Fibroblast of pulmonary artery (primary cell): ENCODE measurements at regions not wholly inside any gene's neighbourhood (a gene's known extent, or its start where the extent isn't known, plus 50 kb on each side); places are given as distances from the start of the nearest gene placed in this dataset.
"Not testable (repeated sequence)": the region's sequence is repeated elsewhere in the genome, so short reads cannot be mapped to it uniquely, and the experiment has no call there.

Experiments
- DNase-seq: peaks from one replicate; pipeline ENCODE4 v3.0.0-alpha.2; 2010; ENCODE audit warnings: low read depth
- H3K4me3 ChIP-seq: replicated peaks from 2 replicates; pipeline ENCODE4 v1.5.1; 2011; ENCODE audit warnings: low read depth, mild to moderate bottlenecking, control low read depth, low read length, moderate library complexity
- CTCF ChIP-seq: IDR thresholded peaks from 2 replicates; pipeline ENCODE4 v1.5.1; 2011; ENCODE audit warnings: mild to moderate bottlenecking, control low read depth, low read length, inconsistent platforms; ENCODE audit errors: missing control alignments

DNA sequence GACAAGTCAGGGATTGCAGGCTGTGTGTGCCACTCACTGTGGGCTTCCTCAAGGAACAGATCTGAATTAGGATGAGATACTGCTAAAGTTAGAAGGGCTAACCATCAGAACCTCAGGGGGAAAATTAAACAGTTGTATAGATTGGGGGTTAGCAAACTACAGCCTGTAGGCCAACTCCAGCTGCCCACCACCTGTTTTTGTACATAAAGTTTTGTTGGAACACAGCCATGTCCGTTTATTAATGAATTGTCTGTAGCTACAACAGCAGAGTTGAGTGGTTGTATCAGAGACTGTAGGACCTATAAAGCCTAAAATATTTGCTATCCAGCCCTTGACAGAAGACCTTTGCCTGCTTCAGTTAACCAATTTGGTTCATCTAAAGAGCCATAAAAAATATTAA lies 127.2 kb upstream of the ECI2 start:
- H3K4me3 ChIP-seq = no peak overlapping the region
- no peak for TF ChIP-seq CTCF
- DNase-seq = no peak

GRCh38 chr6:4259391-4259790 lies 124.0 kb upstream of the ECI2 start:
- DNase-seq = no peak
- no peak for TF ChIP-seq CTCF
- H3K4me3 ChIP-seq = no peak overlapping the region

- no peak overlapping the region for H3K4me3 ChIP-seq
- TF ChIP-seq CTCF = no peak
- no peak for DNase-seq
Observed at GRCh38 chr6:4258733-4259132, 123.4 kb upstream of the ECI2 start.

DNA sequence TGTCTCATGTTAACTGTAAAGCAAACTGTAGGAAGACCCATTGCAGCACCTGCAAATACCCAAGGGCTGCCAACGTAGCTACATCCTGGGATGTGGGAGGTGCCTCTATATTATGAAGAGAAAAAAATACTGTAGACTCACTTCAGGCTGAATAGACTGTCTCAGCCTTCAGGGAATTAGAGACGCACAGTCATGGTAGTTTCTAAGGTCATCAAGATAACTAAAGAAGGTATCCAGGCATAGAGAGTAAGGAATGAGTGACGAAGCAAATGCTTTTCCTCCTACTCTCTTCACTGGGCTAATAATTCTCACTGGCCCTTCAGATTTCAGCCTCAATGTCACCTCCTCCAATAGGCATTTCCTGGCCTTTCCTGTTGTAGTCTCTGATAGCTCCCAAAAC lies 121.6 kb upstream of the ECI2 start:
- TF ChIP-seq CTCF = no peak
- DNase-seq = peak; percentile 9
- no peak overlapping the region for H3K4me3 ChIP-seq

DNA sequence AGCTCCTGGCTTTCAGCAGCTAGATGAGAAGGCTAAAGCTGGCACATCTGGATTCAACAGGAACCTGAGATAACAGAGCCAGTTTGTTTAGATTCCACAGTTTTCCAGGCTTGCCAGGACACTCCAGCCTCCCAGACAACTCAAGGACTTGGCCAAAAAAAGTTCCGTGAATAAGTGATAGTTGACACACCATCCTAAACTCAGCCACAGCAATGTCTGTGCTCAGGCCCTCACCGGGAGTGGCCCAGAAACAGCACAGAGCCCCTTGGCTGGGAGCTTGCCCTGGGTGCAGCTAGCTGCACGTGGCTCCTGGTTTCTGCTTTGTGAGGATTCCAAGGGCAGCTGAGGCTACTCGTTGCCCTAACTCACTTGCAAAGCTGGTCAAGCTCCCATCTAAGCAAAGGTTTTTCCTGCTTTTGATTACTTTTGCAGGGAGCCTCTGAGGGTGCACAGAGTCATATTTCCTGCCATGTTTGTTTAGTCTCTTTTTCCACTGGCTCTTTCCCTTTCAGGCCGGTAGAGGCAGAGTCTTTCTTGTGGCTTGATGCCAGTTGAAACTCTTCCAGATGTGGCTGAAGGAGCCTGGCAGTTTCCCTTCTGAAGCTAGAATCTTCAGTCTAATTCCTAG lies 118.3 kb upstream of the ECI2 start:
- H3K4me3 ChIP-seq = no peak overlapping the region
- peak; percentile 85 for DNase-seq
- peak; percentile 83 for TF ChIP-seq CTCF

GRCh38 chr6:4252445-4252844 lies 117.1 kb upstream of the ECI2 start:
- H3K4me3 ChIP-seq, DNase-seq: not testable (repeated sequence)

DNA sequence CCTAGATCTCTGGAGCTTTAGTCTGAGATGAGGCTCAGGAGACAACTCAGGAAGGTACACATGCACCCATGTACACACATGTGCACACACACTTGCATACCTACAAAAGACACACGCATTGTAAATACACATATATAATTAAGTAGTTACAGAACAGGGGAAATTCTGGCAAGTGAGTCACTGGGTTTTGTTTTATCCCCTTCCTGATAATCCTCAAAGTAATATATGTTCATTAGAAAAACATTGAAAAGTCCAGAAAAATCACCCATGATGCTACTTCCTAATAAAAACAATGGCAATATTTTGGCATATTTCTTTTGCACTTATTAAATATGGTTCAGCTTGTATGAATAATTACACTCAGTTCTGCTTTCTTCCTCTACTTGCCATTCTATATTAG lies 115.3 kb upstream of the ECI2 start:
- DNase-seq = no peak
- no peak for TF ChIP-seq CTCF

GRCh38 chr6:4243832-4244231 lies 108.5 kb upstream of the ECI2 start:
- DNase-seq, H3K4me3 ChIP-seq: not testable (repeated sequence)

More for the DNA sequence above, 115.3 kb upstream of the ECI2 start:
- no peak overlapping the region for H3K4me3 ChIP-seq
